ENCODE measurements at regions not wholly inside any gene's neighbourhood (a gene's known extent, or its start where the extent isn't known, plus 50 kb on each side); places are given as distances from the start of the nearest gene placed in this dataset.

GRCh38 chr12:105773471-105773870, 365.3 kb downstream of the NUAK1 start:
- H3K4me3 ChIP-seq (ENCODE audit: low read depth, low read length), result no peak overlapping the region
- no peak for DNase-seq (ENCODE audit: low read depth)
- TF ChIP-seq CTCF (IDR thresholded peaks at IDR 0.05; ENCODE audit: insufficient read depth, low read depth, low read length), result no peak

GRCh38 chr12:105774037-105774436, 364.7 kb downstream of the NUAK1 start:
- no peak for TF ChIP-seq CTCF (IDR thresholded peaks at IDR 0.05; ENCODE audit: insufficient read depth, low read depth, low read length)
- DNase-seq (ENCODE audit: low read depth), result no peak
- no peak overlapping the region for H3K4me3 ChIP-seq (ENCODE audit: low read depth, low read length)

- no peak overlapping the region for H3K4me3 ChIP-seq (ENCODE audit: low read depth, low read length)
- DNase-seq (ENCODE audit: low read depth), result peak; percentile 60
- peak; percentile 36 for TF ChIP-seq CTCF (IDR thresholded peaks at IDR 0.05; ENCODE audit: insufficient read depth, low read depth, low read length)
These were observed 363.4 kb downstream of the NUAK1 start for GRCh38 chr12:105775343-105775742.

GRCh38 chr12:105783983-105784947, 354.5 kb downstream of the NUAK1 start:
- no peak overlapping the region for H3K4me3 ChIP-seq (ENCODE audit: low read depth, low read length)
- no peak for TF ChIP-seq CTCF (IDR thresholded peaks at IDR 0.05; ENCODE audit: insufficient read depth, low read depth, low read length)
- no peak for DNase-seq (ENCODE audit: low read depth)

- no peak for DNase-seq (ENCODE audit: low read depth)
- TF ChIP-seq CTCF (IDR thresholded peaks at IDR 0.05; ENCODE audit: insufficient read depth, low read depth, low read length), result no peak
- no peak overlapping the region for H3K4me3 ChIP-seq (ENCODE audit: low read depth, low read length)
These were observed 345.3 kb downstream of the NUAK1 start for GRCh38 chr12:105793421-105793820.

- TF ChIP-seq CTCF (IDR thresholded peaks at IDR 0.05; ENCODE audit: insufficient read depth, low read depth, low read length), result no peak
- H3K4me3 ChIP-seq (ENCODE audit: low read depth, low read length), result no peak overlapping the region
- DNase-seq (ENCODE audit: low read depth), result no peak
These were observed 340.4 kb downstream of the NUAK1 start for GRCh38 chr12:105798256-105798845.

Measured in fibroblast of villous mesenchyme (primary cell).